ENCODE measurements at regions not wholly inside any gene's neighbourhood (a gene's known extent, or its start where the extent isn't known, plus 50 kb on each side); places are given as distances from the start of the nearest gene placed in this dataset.
"Not testable (repeated sequence)": the region's sequence is repeated elsewhere in the genome, so short reads cannot be mapped to it uniquely, and the experiment has no call there.

DNA sequence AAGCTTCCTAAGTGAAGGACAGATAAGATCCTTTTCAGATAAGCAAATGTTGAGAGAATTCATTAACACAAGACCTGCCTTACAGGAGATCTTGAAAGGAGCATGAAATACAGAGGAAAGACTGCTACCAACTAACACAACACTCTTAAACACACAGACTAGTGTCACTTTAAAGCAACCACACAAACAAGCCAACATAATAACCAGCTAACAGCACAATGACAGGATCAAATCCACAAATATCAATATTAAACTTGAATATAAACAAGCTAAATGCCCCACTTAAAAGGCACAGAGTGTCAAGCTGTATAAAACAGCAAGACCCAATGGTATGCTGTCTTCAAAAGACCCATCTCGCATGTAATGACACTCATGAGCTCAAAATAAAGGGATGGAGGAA, 70.8 kb upstream of the HMGXB4 start:
- no peak for DNase-seq

DNA sequence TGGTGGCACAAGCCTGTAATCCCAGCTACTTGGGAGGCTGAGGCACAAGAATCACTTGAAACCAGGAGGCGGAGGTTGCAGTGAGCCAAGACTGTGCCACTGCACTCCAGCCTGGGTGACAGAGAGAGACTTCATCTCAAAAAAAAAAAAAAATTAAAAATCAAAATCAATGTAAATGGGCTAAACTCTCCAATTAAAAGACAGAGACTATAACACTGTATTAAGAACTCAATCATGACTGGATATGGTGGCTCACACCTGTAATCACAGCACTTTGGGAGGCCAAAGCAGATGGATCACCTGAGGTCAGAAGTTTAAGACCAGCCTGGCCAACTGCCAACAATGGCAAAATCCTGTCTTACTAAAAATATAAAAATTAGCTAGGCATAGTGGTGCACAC, 68.4 kb upstream of the HMGXB4 start:
- not testable (repeated sequence) for DNase-seq

- no peak for DNase-seq
Observed at GRCh38 chr22:35189559-35189958, 67.7 kb upstream of the HMGXB4 start.

DNA sequence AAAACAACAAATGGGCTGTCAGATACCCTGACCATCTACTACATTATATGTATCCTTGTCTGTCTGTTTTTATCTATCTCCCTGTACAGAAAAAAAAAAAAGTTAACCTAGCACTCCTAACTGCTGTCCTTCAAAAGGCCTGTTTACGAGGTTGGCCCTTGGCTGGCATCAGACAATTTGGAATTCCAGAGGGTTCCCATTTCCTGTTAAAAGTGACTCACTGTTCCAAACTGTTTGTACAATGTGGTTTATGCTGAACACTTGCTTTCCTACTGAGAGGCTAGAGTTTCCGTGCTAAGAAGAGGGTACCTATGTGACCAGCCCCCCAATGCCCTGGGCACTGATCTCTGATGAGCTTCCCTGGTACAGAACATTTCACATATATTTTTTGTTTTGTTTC, 65.9 kb upstream of the HMGXB4 start:
- DNase-seq, result no peak

DNA sequence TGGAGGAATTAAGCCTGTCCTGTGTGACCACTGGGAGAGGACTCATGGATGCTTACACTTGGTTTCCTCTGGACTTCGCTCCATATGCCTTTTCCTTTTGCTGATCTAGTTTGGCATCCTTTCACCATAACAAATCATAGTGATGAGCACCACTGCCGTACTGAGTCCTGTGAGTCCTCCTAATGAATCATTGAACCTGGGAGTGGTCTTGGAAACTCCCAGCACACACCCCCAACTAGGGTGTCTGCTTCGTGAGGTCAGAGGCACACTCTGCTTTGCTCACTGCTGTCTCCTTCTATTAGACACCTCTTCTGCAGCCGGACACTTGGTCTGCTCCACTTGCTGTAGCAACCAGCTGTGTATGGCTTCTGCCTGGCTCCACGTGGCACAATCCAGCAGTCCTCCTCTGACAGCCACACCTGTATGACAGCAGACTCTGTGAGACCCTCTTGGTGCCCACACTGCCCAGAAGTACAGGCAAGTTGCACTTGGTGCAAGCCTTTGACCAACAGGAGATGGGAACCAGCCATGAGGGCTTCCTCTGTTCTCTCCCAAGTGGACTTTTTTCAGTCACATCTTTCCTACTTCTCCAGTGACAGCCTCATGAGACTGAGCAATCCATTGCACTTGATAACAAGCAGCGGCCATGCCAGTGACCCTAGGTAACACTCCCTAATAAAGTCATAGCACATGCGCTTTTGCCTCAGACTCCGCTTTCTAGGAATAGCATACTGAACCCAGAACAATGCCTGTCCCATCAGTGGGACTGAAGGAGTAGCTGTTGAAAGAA, 65.0 kb upstream of the HMGXB4 start:
- no peak for DNase-seq

DNA sequence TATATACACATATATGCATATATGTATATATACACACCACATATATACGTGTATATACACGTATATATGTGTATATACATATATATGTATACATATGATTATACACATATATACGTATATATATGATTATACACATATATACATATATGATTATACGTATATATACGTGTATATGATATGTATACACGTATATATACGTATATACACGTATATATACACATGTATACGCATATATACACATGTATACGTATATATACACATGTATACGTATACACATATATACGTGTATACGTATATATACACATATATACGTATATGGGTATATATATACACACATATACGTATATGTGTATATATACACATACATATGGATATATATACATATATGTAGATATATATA, 62.1 kb upstream of the HMGXB4 start:
- DNase-seq, result no peak

GRCh38 chr22:35195821-35196220, 61.5 kb upstream of the HMGXB4 start:
- DNase-seq, result no peak

DNA sequence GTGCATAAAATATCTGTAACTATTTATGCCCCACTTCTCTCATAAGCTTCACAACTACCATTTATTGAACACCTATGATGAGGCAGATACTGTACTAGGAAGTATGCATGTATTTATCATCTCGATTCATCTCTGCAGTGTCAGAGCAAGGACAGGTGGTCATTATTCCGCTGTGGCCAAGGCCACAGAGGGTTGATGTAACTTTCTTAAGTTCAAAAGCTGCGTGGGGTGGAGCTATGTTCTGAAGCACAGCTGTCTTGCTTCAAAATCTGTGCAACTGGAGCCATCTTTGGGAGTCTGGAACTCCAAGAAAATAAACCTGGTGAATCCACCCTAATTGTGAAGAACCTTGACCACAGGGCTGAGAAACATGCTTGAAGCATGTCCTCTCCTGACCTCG, 60.2 kb upstream of the HMGXB4 start:
- no peak for DNase-seq

GRCh38 chr22:35197886-35198285, 59.4 kb upstream of the HMGXB4 start:
- no peak for DNase-seq

DNA sequence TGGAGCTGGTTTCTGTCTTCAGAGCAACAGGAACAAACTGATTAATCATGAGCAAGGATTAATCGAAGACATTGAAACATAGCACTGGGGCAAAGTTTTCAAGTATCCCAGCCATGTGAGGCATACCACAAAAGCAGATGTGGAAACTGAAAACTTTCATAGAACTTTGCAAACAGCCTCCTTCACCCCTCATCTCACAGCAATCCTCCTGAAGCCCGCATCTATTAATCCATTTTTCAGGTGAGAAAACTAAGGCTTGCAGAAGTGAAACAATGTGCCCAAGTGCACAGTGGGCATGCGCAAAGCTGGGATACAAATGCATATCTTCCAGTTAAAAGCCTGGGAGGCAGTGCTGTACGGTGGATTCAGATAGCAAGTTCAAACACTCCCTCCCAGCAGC, 58.6 kb upstream of the HMGXB4 start:
- DNase-seq, result no peak

- no peak for DNase-seq
Observed at GRCh38 chr22:35202376-35202775, 54.9 kb upstream of the HMGXB4 start.

- DNase-seq, result no peak
Observed at GRCh38 chr22:35203583-35203982, 53.7 kb upstream of the HMGXB4 start.

DNA sequence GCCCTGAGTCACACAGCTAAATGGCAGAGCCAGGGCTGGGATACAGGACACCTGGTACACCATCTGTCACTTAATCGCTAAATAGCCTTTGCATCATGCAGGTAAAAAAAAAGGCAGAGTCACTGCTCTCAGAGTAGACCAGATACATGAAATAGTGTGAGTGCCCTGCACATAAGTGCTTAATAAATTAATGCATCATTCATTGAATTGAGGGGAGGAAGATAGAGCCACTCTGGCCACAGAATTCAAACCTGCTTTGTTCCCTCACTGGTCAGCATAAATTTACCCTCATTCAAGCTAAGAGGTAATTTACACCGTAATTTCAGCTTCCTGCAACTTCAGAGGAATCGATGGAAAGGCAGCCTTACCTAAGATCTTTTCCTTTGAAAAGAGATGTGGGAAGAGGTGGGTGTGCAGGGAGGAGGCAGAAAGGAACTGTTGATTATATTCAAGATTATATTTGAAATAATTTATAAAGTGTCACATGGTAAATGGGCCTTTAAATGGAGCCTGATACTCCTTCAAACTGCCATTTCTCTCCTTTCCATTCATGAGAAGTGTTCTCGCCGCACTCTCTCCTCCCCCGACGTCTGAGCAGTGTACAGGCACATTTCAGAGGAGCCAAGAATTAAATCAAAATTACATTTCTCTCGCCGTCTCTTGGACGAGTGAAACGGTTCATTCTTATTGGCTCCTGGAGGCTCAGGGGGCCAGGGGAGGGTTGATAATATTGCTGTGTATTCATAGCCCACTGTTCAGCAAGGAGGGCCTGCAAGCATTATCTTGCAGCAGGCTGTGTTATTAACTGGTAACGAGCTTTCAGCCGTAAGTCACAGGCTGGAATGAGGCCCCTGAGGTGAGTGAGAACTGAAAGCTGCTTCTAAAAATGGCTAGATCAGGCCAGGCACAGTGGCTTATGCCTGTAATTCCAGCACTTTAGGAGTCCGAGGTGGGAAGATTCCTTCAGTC, 52.2 kb upstream of the HMGXB4 start:
- no peak for DNase-seq

- DNase-seq, result no peak
Observed at GRCh38 chr22:35205961-35206360, 51.3 kb upstream of the HMGXB4 start.

DNA sequence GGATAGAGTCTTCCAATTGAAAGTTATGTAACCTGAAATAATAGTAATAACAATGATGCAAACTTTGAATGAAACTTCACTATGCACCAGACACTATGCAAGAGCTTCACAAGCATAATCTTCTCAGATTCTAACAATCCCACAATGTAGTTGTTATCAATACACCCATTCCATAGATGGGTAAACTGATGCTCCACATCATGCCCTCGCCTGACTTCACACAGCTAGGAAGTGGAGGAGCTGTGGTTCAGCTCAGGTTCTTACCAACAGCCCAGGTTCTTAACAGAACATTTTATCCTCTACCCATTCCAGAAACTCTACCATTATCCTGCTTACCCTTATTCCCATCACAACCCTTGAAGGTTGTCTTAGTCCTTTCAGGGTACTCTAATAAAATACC, 50.4 kb upstream of the HMGXB4 start:
- DNase-seq, result no peak

All from GOT3 (cell line).